ENCODE measurements at regions not wholly inside any gene's neighbourhood (a gene's known extent, or its start where the extent isn't known, plus 50 kb on each side); places are given as distances from the start of the nearest gene placed in this dataset.
A peak's percentile ranks its signal among the peaks of the same experiment; 100 is the strongest.

GRCh38 chr7:142420554-142421362 is 162.9 kb upstream of the PRSS58 start:
- TF ChIP-seq POLR2A (IDR thresholded peaks at IDR 0.05; ENCODE audit: low read depth, low read length): no peak
- TF ChIP-seq POLR2AphosphoS5 (IDR thresholded peaks at IDR 0.05; ENCODE audit: low read depth, low read length): no peak
- no peak for TF ChIP-seq TAF1 (IDR thresholded peaks at IDR 0.05; ENCODE audit: borderline replicate concordance, low read depth, low read length)
- no peak for DNase-seq (ENCODE audit: insufficient read length)
- FAIRE-seq: no peak

- DNase-seq (ENCODE audit: insufficient read length): no peak
- TF ChIP-seq POLR2A (IDR thresholded peaks at IDR 0.05; ENCODE audit: low read depth, low read length) (no peak), TAF1 (IDR thresholded peaks at IDR 0.05; ENCODE audit: borderline replicate concordance, low read depth, low read length) (no peak), POLR2AphosphoS5 (IDR thresholded peaks at IDR 0.05; ENCODE audit: low read depth, low read length) (no peak)
- no peak for FAIRE-seq
These were observed 160.5 kb upstream of the PRSS58 start for GRCh38 chr7:142418326-142418725.

GRCh38 chr7:142414915-142415314 is 157.1 kb upstream of the PRSS58 start:
- FAIRE-seq (no peak), DNase-seq (ENCODE audit: insufficient read length) (no peak)
- no peak for TF ChIP-seq POLR2AphosphoS5 (IDR thresholded peaks at IDR 0.05; ENCODE audit: low read depth, low read length)
- no peak for TF ChIP-seq TAF1 (IDR thresholded peaks at IDR 0.05; ENCODE audit: borderline replicate concordance, low read depth, low read length)
- TF ChIP-seq POLR2A (IDR thresholded peaks at IDR 0.05; ENCODE audit: low read depth, low read length): no peak

GRCh38 chr7:142414135-142414534 is 156.3 kb upstream of the PRSS58 start:
- no peak for DNase-seq (ENCODE audit: insufficient read length)
- FAIRE-seq: no peak
- TF ChIP-seq POLR2A (IDR thresholded peaks at IDR 0.05; ENCODE audit: low read depth, low read length) (no peak), TAF1 (IDR thresholded peaks at IDR 0.05; ENCODE audit: borderline replicate concordance, low read depth, low read length) (no peak), POLR2AphosphoS5 (IDR thresholded peaks at IDR 0.05; ENCODE audit: low read depth, low read length) (no peak)

- no peak for FAIRE-seq
- no peak for DNase-seq (ENCODE audit: insufficient read length)
- TF ChIP-seq POLR2A (IDR thresholded peaks at IDR 0.05; ENCODE audit: low read depth, low read length): no peak
- TF ChIP-seq POLR2AphosphoS5 (IDR thresholded peaks at IDR 0.05; ENCODE audit: low read depth, low read length): no peak
- no peak for TF ChIP-seq TAF1 (IDR thresholded peaks at IDR 0.05; ENCODE audit: borderline replicate concordance, low read depth, low read length)
These were observed 155.6 kb upstream of the PRSS58 start for GRCh38 chr7:142413280-142414000.

- TF ChIP-seq POLR2AphosphoS5 (IDR thresholded peaks at IDR 0.05; ENCODE audit: low read depth, low read length) (no peak), TAF1 (IDR thresholded peaks at IDR 0.05; ENCODE audit: borderline replicate concordance, low read depth, low read length) (no peak), POLR2A (IDR thresholded peaks at IDR 0.05; ENCODE audit: low read depth, low read length) (no peak)
- peak; percentile 19 for DNase-seq (ENCODE audit: insufficient read length)
- peak; percentile 87 for FAIRE-seq
These were observed 154.8 kb upstream of the PRSS58 start for GRCh38 chr7:142412551-142413193.

GRCh38 chr7:142409471-142409870 is 151.6 kb upstream of the PRSS58 start:
- FAIRE-seq (no peak), DNase-seq (ENCODE audit: insufficient read length) (no peak)
- TF ChIP-seq TAF1 (IDR thresholded peaks at IDR 0.05; ENCODE audit: borderline replicate concordance, low read depth, low read length) (no peak), POLR2AphosphoS5 (IDR thresholded peaks at IDR 0.05; ENCODE audit: low read depth, low read length) (no peak), POLR2A (IDR thresholded peaks at IDR 0.05; ENCODE audit: low read depth, low read length) (no peak)

- no peak for FAIRE-seq
- no peak for DNase-seq (ENCODE audit: insufficient read length)
- TF ChIP-seq TAF1 (IDR thresholded peaks at IDR 0.05; ENCODE audit: borderline replicate concordance, low read depth, low read length) (no peak), POLR2AphosphoS5 (IDR thresholded peaks at IDR 0.05; ENCODE audit: low read depth, low read length) (no peak), POLR2A (IDR thresholded peaks at IDR 0.05; ENCODE audit: low read depth, low read length) (no peak)
These were observed 150.9 kb upstream of the PRSS58 start for GRCh38 chr7:142408794-142409193.

GRCh38 chr7:142407939-142408570 is 150.2 kb upstream of the PRSS58 start:
- TF ChIP-seq POLR2A (IDR thresholded peaks at IDR 0.05; ENCODE audit: low read depth, low read length): no peak
- TF ChIP-seq POLR2AphosphoS5 (IDR thresholded peaks at IDR 0.05; ENCODE audit: low read depth, low read length): no peak
- TF ChIP-seq TAF1 (IDR thresholded peaks at IDR 0.05; ENCODE audit: borderline replicate concordance, low read depth, low read length): no peak
- no peak for DNase-seq (ENCODE audit: insufficient read length)
- FAIRE-seq: no peak

- FAIRE-seq: no peak
- no peak for TF ChIP-seq TAF1 (IDR thresholded peaks at IDR 0.05; ENCODE audit: borderline replicate concordance, low read depth, low read length)
- TF ChIP-seq POLR2A (IDR thresholded peaks at IDR 0.05; ENCODE audit: low read depth, low read length): no peak
- TF ChIP-seq POLR2AphosphoS5 (IDR thresholded peaks at IDR 0.05; ENCODE audit: low read depth, low read length): no peak
- no peak for DNase-seq (ENCODE audit: insufficient read length)
These were observed 147.4 kb upstream of the PRSS58 start for GRCh38 chr7:142405122-142405765.

Data from GM12892 (cell line).